SJCRH30 (cell line): ENCODE measurements at regions not wholly inside any gene's neighbourhood (a gene's known extent, or its start where the extent isn't known, plus 50 kb on each side); places are given as distances from the start of the nearest gene placed in this dataset.

Experiments used
- DNase-seq, 2 experiments: peaks; one replicate each; pipeline ENCODE4 v3.0.0-alpha.2; 2015 to 2020
- H3K27ac ChIP-seq: fragments of 250-450 bp; sonication (Bioruptor Pico); 2 replicates; pipeline ENCODE4 v1.5.1; 2020; ENCODE audit warnings: mild to moderate bottlenecking, moderate library complexity
- H3K27me3 ChIP-seq: fragments of 250-450 bp; sonication (Bioruptor Pico); 2 replicates; pipeline ENCODE4 v1.5.1; 2020; ENCODE audit warnings: mild to moderate bottlenecking, moderate library complexity
- H3K36me3 ChIP-seq: fragments of 250-450 bp; sonication (Bioruptor Pico); 2 replicates; pipeline ENCODE4 v1.5.1; 2020; ENCODE audit warnings: mild to moderate bottlenecking, moderate library complexity
- H3K4me1 ChIP-seq: fragments of 250-450 bp; sonication (Bioruptor Pico); 2 replicates; pipeline ENCODE4 v1.5.1; 2020; ENCODE audit warnings: mild to moderate bottlenecking, moderate library complexity
- H3K4me3 ChIP-seq: fragments of 250-450 bp; sonication (Bioruptor Pico); 2 replicates; pipeline ENCODE4 v1.5.1; 2020; ENCODE audit warnings: mild to moderate bottlenecking, moderate library complexity
- H3K9me3 ChIP-seq: fragments of 250-450 bp; sonication (Bioruptor Pico); replicated peaks from 2 replicates; pipeline ENCODE4 v1.5.1; 2020; ENCODE audit warnings: mild to moderate bottlenecking, moderate library complexity

GRCh38 chr15:60118146-60118545 is 114.0 kb downstream of the FOXB1 start:
- Histone ChIP-seq H3K4me3 (no peak overlapping the region), H3K9me3 (no peaks in the 10 kb centered on the region), H3K27ac (no peak overlapping the region), H3K36me3 (no peaks in the 10 kb centered on the region), H3K4me1 (peaks cover 7% of the 10 kb centered on the region; the same call in 1 of the 2 replicates), H3K27me3 (no peaks in the 10 kb centered on the region)
- no peak for DNase-seq

GRCh38 chr15:60118626-60119025 is 114.5 kb downstream of the FOXB1 start:
- no peak overlapping the region for H3K4me3 ChIP-seq
- H3K4me1 ChIP-seq: peaks cover 7% of the 10 kb centered on the region; the same call in 1 of the 2 replicates
- H3K36me3 ChIP-seq: no peaks in the 10 kb centered on the region
- no peaks in the 10 kb centered on the region for H3K9me3 ChIP-seq
- no peaks in the 10 kb centered on the region for H3K27me3 ChIP-seq
- no peak overlapping the region for H3K27ac ChIP-seq
- no peak for DNase-seq

DNA sequence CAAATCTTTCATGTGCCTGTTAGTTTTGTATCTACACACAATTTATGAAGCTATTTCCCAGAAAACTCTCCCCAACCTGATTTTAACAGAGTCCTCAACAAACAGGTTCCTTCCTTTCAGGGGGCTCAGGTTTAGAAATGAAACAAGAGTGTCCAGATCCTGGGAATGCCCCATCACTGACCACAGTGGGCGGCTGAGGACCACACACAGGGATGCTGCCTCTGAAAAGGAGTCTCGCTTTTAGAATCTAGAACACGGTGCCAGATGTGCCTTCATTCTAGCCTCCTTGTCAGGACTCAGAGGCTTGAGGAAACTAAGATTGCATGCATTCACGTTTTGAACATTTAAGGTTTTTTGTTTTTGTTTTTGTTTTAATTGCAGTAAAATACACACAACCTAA is 115.0 kb downstream of the FOXB1 start:
- H3K4me3 ChIP-seq: no peak overlapping the region
- no peaks in the 10 kb centered on the region for H3K27me3 ChIP-seq
- H3K9me3 ChIP-seq: no peaks in the 10 kb centered on the region
- no peaks in the 10 kb centered on the region for H3K36me3 ChIP-seq
- DNase-seq: peak in 1 of 2 experiments; percentile 18
- peaks cover 7% of the 10 kb centered on the region; the same call in 1 of the 2 replicates for H3K4me1 ChIP-seq
- no peak overlapping the region for H3K27ac ChIP-seq

GRCh38 chr15:60120100-60120499 is 116.0 kb downstream of the FOXB1 start:
- no peak overlapping the region for H3K27ac ChIP-seq
- peaks cover 7% of the 10 kb centered on the region; the same call in 1 of the 2 replicates for H3K4me1 ChIP-seq
- DNase-seq: no peak
- no peaks in the 10 kb centered on the region for H3K36me3 ChIP-seq
- H3K27me3 ChIP-seq: no peaks in the 10 kb centered on the region
- H3K4me3 ChIP-seq: no peak overlapping the region
- no peaks in the 10 kb centered on the region for H3K9me3 ChIP-seq

- Histone ChIP-seq H3K9me3 (no peaks in the 10 kb centered on the region), H3K36me3 (no peaks in the 10 kb centered on the region), H3K27ac (no peak overlapping the region), H3K4me3 (no peak overlapping the region), H3K27me3 (no peaks in the 10 kb centered on the region), H3K4me1 (peaks cover 2% of the 10 kb centered on the region)
- DNase-seq: no peak
These were observed 117.7 kb downstream of the FOXB1 start for GRCh38 chr15:60121845-60122244.

DNA sequence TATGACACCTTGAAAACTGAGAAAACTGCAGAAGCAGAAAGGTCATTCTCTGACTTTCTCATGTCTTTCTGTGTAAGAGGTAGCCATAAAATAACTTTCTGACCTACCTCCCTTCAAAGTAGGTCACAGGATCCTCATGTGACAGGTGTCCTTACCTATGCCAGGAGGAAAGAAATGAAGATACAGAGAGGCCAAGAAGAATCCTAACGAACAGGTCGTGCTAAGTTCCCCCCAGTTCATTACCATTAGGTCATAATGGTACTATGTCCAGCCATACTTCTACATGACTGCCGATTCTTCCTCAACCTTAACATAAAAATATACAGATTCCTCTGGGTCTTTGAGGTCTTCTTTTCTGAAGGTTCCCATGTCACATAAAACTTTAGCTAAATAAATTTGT is 118.6 kb downstream of the FOXB1 start:
- H3K36me3 ChIP-seq: no peaks in the 10 kb centered on the region
- H3K27me3 ChIP-seq: no peaks in the 10 kb centered on the region
- peaks cover 7% of the 10 kb centered on the region for H3K4me1 ChIP-seq
- H3K27ac ChIP-seq: no peak overlapping the region
- H3K4me3 ChIP-seq: no peak overlapping the region
- H3K9me3 ChIP-seq: no peaks in the 10 kb centered on the region
- DNase-seq: no peak

- H3K4me3 ChIP-seq: no peak overlapping the region
- no peak overlapping the region for H3K27ac ChIP-seq
- peaks cover 11% of the 10 kb centered on the region for H3K4me1 ChIP-seq
- H3K27me3 ChIP-seq: no peaks in the 10 kb centered on the region
- DNase-seq: no peak
- H3K36me3 ChIP-seq: no peaks in the 10 kb centered on the region
- no peaks in the 10 kb centered on the region for H3K9me3 ChIP-seq
These were observed 120.5 kb downstream of the FOXB1 start for GRCh38 chr15:60124460-60125070.

- Histone ChIP-seq H3K36me3 (no peaks in the 10 kb centered on the region), H3K9me3 (no peaks in the 10 kb centered on the region), H3K4me3 (no peak overlapping the region), H3K27ac (no peak overlapping the region), H3K27me3 (no peaks in the 10 kb centered on the region), H3K4me1 (peaks cover 11% of the 10 kb centered on the region)
- no peak for DNase-seq
These were observed 121.2 kb downstream of the FOXB1 start for GRCh38 chr15:60125334-60125733.

DNA sequence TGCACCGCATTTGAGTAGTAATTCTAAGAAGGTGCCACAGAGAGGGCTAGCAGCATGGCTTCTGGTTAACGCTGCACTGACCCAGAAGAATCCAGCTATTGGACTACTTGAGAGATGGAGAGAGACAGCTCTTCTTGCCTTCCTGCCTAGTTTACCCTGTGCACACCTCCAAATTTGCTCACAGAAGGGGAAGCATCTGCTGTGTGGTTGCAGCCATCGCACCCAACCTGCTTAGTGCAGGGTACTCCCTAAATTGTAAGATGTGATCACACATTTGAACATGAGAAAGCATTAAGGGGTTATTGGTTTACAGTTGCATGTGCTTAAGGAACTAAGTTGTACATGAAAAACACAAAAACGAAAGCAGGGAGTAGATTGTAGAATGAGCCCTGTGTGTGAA is 122.1 kb downstream of the FOXB1 start:
- no peak overlapping the region for H3K27ac ChIP-seq
- no peak overlapping the region for H3K4me3 ChIP-seq
- H3K27me3 ChIP-seq: no peaks in the 10 kb centered on the region
- H3K9me3 ChIP-seq: no peaks in the 10 kb centered on the region
- H3K36me3 ChIP-seq: no peaks in the 10 kb centered on the region
- no peak for DNase-seq
- H3K4me1 ChIP-seq: peaks cover 11% of the 10 kb centered on the region

DNA sequence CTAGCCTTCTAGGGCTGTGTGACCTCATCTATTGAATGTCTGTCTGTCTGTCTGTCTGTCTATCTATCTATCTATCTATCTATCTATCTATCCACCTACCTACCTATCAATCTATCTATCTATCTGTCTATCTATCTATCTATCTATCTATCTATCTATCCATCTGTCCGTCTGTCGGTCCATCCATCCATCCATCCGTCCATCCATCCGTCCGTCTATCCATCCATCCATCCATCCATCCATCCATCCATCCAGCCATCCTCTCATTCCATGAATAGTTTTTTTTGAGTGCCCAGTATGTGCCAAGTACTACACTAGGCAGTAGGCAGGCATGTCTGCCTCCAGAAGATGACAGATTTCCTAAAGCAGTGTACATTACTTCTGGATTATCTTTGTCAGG is 122.5 kb downstream of the FOXB1 start:
- DNase-seq: no peak
- Histone ChIP-seq H3K36me3 (no peaks in the 10 kb centered on the region), H3K4me1 (peaks cover 11% of the 10 kb centered on the region), H3K4me3 (no peak overlapping the region), H3K27me3 (no peaks in the 10 kb centered on the region), H3K27ac (no peak overlapping the region; the same call in 1 of the 2 replicates), H3K9me3 (no peaks in the 10 kb centered on the region)

GRCh38 chr15:60128000-60128376 is 123.9 kb downstream of the FOXB1 start:
- Histone ChIP-seq H3K36me3 (no peaks in the 10 kb centered on the region), H3K4me3 (peak overlapping the region; percentile 45), H3K9me3 (no peaks in the 10 kb centered on the region), H3K27ac (peak overlapping the region; percentile 50), H3K27me3 (no peaks in the 10 kb centered on the region), H3K4me1 (peaks cover 11% of the 10 kb centered on the region)
- DNase-seq: no peak

GRCh38 chr15:60128710-60129109 is 124.6 kb downstream of the FOXB1 start:
- no peaks in the 10 kb centered on the region for H3K36me3 ChIP-seq

DNA sequence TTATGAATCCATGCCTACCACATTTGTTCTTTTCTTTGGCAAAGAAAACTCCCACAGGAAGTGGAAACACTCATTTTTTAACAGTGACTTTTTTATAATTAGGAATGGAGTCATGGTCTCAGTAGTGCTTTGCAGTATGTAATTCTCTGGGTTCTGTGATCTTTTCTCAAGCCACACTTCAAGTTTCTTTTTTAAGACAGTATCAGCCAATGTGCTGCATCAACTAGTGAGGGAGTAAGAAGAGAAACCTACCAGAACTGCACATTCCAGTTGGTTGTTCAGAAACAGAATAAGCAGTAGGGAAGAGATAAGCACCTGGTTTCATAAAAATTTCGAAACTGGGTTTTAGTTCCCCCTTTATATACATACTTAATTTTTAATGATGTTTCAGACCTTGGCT is 126.3 kb downstream of the FOXB1 start:
- Histone ChIP-seq H3K27me3 (no peaks in the 10 kb centered on the region), H3K36me3 (no peaks in the 10 kb centered on the region), H3K9me3 (no peaks in the 10 kb centered on the region), H3K4me1 (peaks cover 11% of the 10 kb centered on the region), H3K4me3 (no peak overlapping the region), H3K27ac (no peak overlapping the region)
- DNase-seq: no peak

More at GRCh38 chr15:60128710-60129109, 124.6 kb downstream of the FOXB1 start:
- Histone ChIP-seq H3K27ac (no peak overlapping the region), H3K9me3 (no peaks in the 10 kb centered on the region), H3K27me3 (no peaks in the 10 kb centered on the region), H3K4me3 (no peak overlapping the region), H3K4me1 (peaks cover 11% of the 10 kb centered on the region)
- no peak for DNase-seq

DNA sequence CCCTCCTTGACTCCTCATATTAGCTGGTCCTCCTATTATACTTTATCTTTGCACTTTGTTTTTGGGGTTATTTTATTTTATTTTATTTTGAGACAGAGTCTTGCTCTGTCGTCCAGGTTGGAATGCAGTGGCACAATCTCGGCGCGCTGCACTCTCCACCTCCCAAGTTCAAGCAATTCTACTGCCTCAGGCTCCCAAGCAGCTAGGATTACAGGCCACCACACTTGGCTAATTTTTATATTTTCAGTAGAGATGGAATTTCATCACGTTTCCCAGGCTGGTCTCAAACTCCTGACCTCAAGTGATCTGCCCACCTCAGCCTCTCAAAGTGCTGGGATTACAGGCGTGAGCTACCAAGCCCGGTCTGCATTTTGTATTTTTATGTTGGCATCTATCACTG is 126.7 kb downstream of the FOXB1 start:
- no peak for DNase-seq
- Histone ChIP-seq H3K27me3 (no peaks in the 10 kb centered on the region), H3K4me3 (no peak overlapping the region), H3K9me3 (no peaks in the 10 kb centered on the region), H3K27ac (no peak overlapping the region), H3K4me1 (peaks cover 11% of the 10 kb centered on the region), H3K36me3 (no peaks in the 10 kb centered on the region)

DNA sequence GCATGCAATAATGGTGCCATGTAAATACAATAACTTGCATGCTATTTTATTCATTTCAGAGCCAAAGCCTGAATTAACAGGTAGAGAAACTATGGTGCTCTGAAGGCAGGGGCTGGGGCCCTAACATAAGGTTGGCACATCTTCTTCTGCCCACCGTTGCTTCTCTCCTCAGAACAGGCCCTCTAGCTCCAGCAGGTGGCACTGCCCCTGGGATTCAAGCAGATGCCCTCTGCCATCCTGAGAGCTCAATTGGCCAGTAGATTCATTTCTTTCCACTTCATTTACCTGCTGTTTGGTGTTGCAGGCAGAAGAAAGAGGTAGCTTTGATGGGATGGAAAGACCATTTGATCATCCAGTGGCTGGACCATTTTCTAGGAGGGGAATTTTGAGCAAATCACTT is 130.5 kb downstream of the FOXB1 start:
- H3K4me1 ChIP-seq: no peaks in the 10 kb centered on the region
- H3K4me3 ChIP-seq: no peak overlapping the region
- H3K36me3 ChIP-seq: no peaks in the 10 kb centered on the region
- no peaks in the 10 kb centered on the region for H3K9me3 ChIP-seq
- no peak overlapping the region for H3K27ac ChIP-seq
- H3K27me3 ChIP-seq: no peaks in the 10 kb centered on the region
- no peak for DNase-seq

GRCh38 chr15:60135961-60136360 is 131.8 kb downstream of the FOXB1 start:
- Histone ChIP-seq H3K27me3 (no peaks in the 10 kb centered on the region), H3K27ac (no peak overlapping the region), H3K9me3 (no peaks in the 10 kb centered on the region), H3K4me3 (no peak overlapping the region), H3K36me3 (no peaks in the 10 kb centered on the region), H3K4me1 (no peaks in the 10 kb centered on the region)
- no peak for DNase-seq
